GM10266 (cell line): ENCODE measurements at regions not wholly inside any gene's neighbourhood (a gene's known extent, or its start where the extent isn't known, plus 50 kb on each side); places are given as distances from the start of the nearest gene placed in this dataset.

Experiments
- DNase-seq: peaks from one replicate; pipeline ENCODE4 v3.0.0; 2012; ENCODE audit errors: extremely low spot score
- CTCF ChIP-seq: IDR thresholded peaks from 2 replicates; pipeline ENCODE4 v1.5.1; 2012; ENCODE audit warnings: mild to moderate bottlenecking, low read depth; ENCODE audit not compliant: control insufficient read depth, insufficient read depth; ENCODE audit errors: missing control alignments

- DNase-seq = no peak
Observed at GRCh38 chr16:85413691-85414663, 199.1 kb upstream of the GSE1 start.

GRCh38 chr16:85415196-85416090 lies 197.7 kb upstream of the GSE1 start:
- no peak for DNase-seq
- TF ChIP-seq CTCF = no peak

More at GRCh38 chr16:85413691-85414663, 199.1 kb upstream of the GSE1 start:
- TF ChIP-seq CTCF = no peak

- peak; percentile 68 for DNase-seq
- TF ChIP-seq CTCF = peak; percentile 57
Observed at GRCh38 chr16:85416228-85417109, 196.7 kb upstream of the GSE1 start.

GRCh38 chr16:85417156-85417860 lies 195.8 kb upstream of the GSE1 start:
- TF ChIP-seq CTCF = no peak

GRCh38 chr16:85418978-85419491 lies 194.1 kb upstream of the GSE1 start:
- no peak for TF ChIP-seq CTCF
- DNase-seq = no peak

More at GRCh38 chr16:85417156-85417860, 195.8 kb upstream of the GSE1 start:
- no peak for DNase-seq
